ENCODE measurements at regions not wholly inside any gene's neighbourhood (a gene's known extent, or its start where the extent isn't known, plus 50 kb on each side); places are given as distances from the start of the nearest gene placed in this dataset.

DNA sequence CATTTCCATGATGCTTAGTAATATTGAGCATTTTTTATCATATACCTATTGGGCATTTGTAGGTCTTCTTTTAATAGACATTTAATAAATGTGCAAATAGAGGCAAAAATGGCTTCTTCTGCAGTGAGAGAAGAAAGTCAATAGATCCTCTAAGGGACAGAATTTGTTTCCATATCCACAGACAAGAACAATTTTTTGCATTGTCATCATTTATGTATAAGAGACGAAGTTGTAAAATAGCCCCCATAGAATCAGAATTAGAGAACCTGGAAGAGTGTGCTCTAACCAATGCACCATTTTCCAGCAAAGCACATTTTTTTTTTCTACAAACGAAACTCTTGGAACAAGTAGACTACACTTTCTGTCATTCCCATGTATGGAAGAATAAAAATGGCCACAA is 365.1 kb upstream of the PDE3A start (continued):
- TF ChIP-seq RBFOX2 (IDR thresholded peaks at IDR 0.05; ENCODE audit: low read depth, low read length) = no peak
- TF ChIP-seq RFX7 (CRISPR knock-in tag; IDR thresholded peaks at IDR 0.05) = no peak
- peak; percentile 72 for TF ChIP-seq MAFF (IDR thresholded peaks at IDR 0.05; ENCODE audit: low read length)
- peak; percentile 45; the same call in 1 of the 2 replicates for TF ChIP-seq MAFG (tag; conservative IDR thresholded peaks at IDR 0.05)
- TF ChIP-seq CTCFL (IDR thresholded peaks at IDR 0.05; ENCODE audit: borderline replicate concordance, insufficient read depth, low read depth, low read length, poor library complexity, severe bottlenecking) = no peak
- TF ChIP-seq, protein P1, sequence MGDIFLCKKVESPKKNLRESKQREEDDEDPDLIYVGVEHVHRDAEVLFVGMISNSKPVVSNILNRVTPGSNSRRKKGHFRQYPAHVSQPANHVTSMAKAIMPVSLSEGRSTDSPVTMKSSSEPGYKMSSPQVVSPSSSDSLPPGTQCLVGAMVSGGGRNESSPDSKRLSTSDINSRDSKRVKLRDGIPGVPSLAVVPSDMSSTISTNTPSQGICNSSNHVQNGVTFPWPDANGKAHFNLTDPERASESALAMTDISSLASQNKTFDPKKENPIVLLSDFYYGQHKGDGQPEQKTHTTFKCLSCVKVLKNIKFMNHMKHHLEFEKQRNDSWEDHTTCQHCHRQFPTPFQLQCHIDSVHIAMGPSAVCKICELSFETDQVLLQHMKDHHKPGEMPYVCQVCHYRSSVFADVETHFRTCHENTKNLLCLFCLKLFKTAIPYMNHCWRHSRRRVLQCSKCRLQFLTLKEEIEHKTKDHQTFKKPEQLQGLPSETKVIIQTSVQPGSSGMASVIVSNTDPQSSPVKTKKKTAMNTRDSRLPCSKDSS (IDR thresholded peaks at IDR 0.05; ENCODE audit: low read depth, partially characterized antibody) = no peak
- TF ChIP-seq ZNF830 (CRISPR knock-in tag; IDR thresholded peaks at IDR 0.05) = no peak
- no peak for TF ChIP-seq NR1H2 (CRISPR knock-in tag; IDR thresholded peaks at IDR 0.05)

- no peaks in the 10 kb centered on the region for H3K9me1 ChIP-seq (ENCODE audit: control insufficient read depth, insufficient read depth, low read length)
- 0 out of 2 replicates have a peak, but pooled peaks cover 2% of the 10 kb centered on the region for H3K9me3 ChIP-seq (replicated peaks; ENCODE audit: control insufficient read depth, insufficient read depth, low read depth, low read length)
- no peaks in the 10 kb centered on the region for H3K4me1 ChIP-seq (replicated peaks in 1 of 2; ENCODE audit: control insufficient read depth in 2 of 2, insufficient read depth in 2 of 2, low read length in 2 of 2)
- no peak overlapping the region for H3K4me2 ChIP-seq (ENCODE audit: insufficient read depth, low read length)
- no peak overlapping the region for H3K4me3 ChIP-seq
- FAIRE-seq = no peak
- H2AFZ ChIP-seq (ENCODE audit: low read depth, low read length) = no peak overlapping the region
- intact Hi-C loops (cut with micrococcal nuclease) (no loop called here), in situ Hi-C loops (cut with MboI) (no loop called here)
- WGBS (ENCODE audit: insufficient coverage, low coverage, missing lambda C conversion rate) = 0% methylated on average over 2 of the region's 2 CpGs
- no peak for TF ChIP-seq BCL6 (CRISPR knock-in tag; IDR thresholded peaks at IDR 0.05)
- no peak for TF ChIP-seq ETV6 (IDR thresholded peaks at IDR 0.05; ENCODE audit: borderline replicate concordance in 1 of 2, low read depth in 2 of 2, low read length in 1 of 2)
- TF ChIP-seq ETV6 (CRISPR knock-in tag; IDR thresholded peaks at IDR 0.05; ENCODE audit: borderline replicate concordance) = no peak
- TF ChIP-seq BRF1 (IDR thresholded peaks at IDR 0.05; ENCODE audit: borderline replicate concordance, extremely low read depth, insufficient read length) = no peak
- TF ChIP-seq ZBTB7A (IDR thresholded peaks at IDR 0.05; ENCODE audit: borderline replicate concordance, control insufficient read depth, low read depth, low read length) = no peak
- no peak for TF ChIP-seq SAFB2 (IDR thresholded peaks at IDR 0.05; ENCODE audit: borderline replicate concordance, low read depth, low read length, severe bottlenecking)
- TF ChIP-seq HBP1 (CRISPR knock-in tag; IDR thresholded peaks at IDR 0.05) = no peak
- no peaks in the 10 kb centered on the region for H4K20me1 ChIP-seq (replicated peaks; ENCODE audit: control insufficient read depth, insufficient read depth, low read length)
- H3K36me3 ChIP-seq (ENCODE audit: control insufficient read depth, insufficient read depth, low read length) = no peaks in the 10 kb centered on the region
- no peak for DNase-seq (ENCODE audit: extremely low read depth in 1 of 4, low spot score in 3 of 4)
- no peak for ATAC-seq
- H3K79me2 ChIP-seq (ENCODE audit: control insufficient read depth, insufficient read depth, low read length) = no peaks in the 10 kb centered on the region
- no peak overlapping the region for H3K27ac ChIP-seq (ENCODE audit: extremely low read depth, low read depth, low read length)
- POLR2A ChIA-PET = no interaction called here
- no peak overlapping the region for H3K9ac ChIP-seq (ENCODE audit: insufficient read depth in 1 of 2, low read depth in 2 of 2, low read length in 2 of 2)
- CTCF ChIA-PET (ENCODE audit: low intra/inter-chr PET ratio) = no interaction called here
- no TSS peak for BruUV-seq (replicated peaks)
- H3K27me3 ChIP-seq (ENCODE audit: control insufficient read depth in 2 of 2, insufficient read depth in 2 of 2, low read length in 2 of 2) = no peaks in the 10 kb centered on the region
These were observed 363.4 kb upstream of the PDE3A start for GRCh38 chr12:20004952-20005351.

Measured in K562 (cell line).